Fibroblast of skin of abdomen (primary cell): ENCODE measurements at regions not wholly inside any gene's neighbourhood (a gene's known extent, or its start where the extent isn't known, plus 50 kb on each side); places are given as distances from the start of the nearest gene placed in this dataset.
"Not testable (repeated sequence)": the region's sequence is repeated elsewhere in the genome, so short reads cannot be mapped to it uniquely, and the experiment has no call there.

Experiments
- DNase-seq: peaks from one replicate; pipeline ENCODE4 v3.0.0-alpha.2; 2013

DNA sequence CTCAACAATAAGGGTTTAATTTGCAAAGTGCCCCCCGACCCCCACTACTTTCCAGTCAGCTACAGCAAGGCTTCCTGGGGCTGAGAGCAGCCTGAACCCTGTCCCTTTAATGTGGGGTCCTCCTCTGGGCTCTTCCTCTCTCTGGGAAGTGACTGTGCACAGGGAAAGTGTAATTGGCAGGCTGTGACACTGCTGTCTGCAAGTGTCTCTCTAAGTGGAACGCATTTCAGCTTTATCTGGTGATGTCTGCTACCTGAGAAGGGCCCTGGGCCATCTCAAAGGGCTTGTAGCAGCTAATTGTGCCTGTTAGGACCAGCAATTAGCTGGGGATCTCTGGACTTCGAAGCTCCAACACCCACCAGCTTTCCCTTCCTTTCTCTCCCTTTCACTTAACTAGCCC is 406.6 kb downstream of the TSHZ3 start:
- DNase-seq = no peak

GRCh38 chr19:30941591-30941990 is 407.6 kb downstream of the TSHZ3 start:
- no peak for DNase-seq

DNA sequence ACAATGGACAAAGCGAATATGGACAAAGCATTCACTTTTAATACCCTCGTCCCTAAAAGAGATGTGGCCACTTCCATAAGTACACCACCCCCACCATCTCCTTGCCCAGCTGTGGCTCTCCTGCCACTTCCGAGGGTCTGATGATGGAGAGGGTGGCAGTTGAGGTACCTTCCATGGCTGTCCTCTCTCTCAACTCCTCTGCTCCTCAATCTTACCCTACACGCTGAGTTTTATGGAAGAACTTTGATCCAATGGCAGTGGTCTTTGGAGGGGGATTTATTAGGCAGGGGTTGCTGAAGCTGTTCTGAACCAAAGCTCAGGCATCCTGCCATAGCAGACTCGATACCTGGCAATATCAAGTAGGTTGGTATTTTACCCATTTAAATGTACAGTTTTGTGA is 413.0 kb downstream of the TSHZ3 start:
- no peak for DNase-seq

DNA sequence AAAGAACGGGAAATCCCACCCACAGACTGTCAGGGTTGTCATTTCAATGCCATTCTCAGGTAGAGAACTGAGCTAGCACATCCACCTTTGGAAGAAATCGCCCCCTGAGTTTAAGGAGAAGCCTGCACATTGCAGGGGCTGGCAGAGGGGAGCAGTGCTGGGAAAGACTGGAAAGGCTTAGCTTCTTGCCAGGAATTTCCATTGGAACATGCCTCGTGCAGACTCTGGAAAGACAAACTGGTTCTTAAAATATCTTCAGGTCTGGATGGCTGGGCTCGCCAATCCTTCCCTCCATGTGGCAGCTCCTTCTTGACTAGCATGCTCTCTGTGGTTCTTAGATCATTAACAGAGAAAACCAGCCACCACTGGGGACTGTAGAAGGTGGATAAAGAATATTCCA is 414.1 kb downstream of the TSHZ3 start:
- DNase-seq = no peak

DNA sequence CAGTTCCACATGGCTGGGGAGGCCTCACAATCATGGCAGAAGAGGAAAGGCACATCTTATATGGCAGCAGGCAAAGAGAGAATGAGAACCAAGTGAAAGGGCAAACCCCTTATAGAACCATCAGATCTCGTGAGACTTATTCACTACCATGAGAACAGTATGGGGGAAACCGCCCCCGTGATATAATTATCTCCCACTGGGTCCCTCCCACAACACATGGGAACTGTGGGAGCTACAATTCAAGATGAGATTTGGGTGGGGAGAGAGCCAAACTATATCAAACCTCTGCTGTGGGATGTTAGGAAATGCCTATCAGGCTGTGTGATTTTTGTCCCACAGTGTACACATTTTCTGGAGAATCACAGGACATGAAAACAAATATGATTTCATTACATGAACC is 415.8 kb downstream of the TSHZ3 start:
- not testable (repeated sequence) for DNase-seq

DNA sequence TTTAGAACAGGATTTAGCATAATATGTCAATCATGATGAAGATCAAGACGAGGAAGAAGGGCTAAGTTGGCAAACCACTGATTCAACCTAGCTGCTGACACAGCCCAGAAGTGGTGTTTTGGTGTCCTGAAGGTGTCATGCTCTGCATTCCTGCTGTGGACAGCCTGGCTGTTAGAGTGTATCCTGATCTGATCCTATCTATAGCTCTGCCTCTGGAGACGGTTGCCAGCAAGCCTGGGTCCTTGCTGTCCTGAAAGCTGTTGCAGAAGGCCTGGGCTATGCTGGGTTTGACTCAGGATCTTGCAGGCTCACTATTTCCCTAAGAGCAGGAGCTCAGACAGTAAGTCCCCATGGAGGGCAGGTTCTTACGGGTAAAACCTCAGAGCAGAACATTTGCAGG is 416.4 kb downstream of the TSHZ3 start:
- DNase-seq = no peak

DNA sequence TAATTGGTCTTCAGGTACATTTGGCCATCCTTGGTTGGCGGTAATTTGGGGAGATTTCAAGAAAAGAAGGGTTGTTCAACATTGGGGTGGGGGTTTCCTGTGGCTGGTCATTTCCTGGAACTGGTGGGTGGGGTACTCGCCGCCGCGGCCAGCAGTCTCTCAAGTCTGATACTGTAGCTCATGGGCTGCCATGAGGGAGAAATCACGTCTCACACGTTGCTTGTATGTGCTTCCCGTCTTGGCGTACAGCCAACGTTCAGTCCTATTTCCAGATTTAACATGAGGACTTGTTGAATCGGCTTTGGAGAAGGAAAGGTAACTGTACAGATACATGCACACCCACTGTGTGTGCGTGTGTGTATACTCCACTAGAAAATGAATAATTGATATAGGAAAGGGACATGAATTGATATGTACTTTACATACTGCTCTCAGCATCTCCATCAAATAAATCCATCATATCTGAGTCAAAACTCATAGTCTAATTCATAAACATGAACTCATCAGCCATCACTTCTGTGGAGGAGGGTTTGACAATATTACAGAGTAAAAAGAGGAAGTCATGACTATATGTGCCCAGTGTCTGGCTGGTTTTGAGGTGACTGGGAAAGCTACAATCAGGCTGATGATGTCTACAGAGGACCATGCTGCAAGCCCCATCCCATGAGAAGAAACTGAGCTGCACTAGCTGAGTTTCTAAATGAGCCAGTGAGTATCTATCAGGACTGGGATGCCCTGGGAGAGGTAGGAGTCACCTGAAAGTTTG is 418.1 kb downstream of the TSHZ3 start:
- no peak for DNase-seq

DNA sequence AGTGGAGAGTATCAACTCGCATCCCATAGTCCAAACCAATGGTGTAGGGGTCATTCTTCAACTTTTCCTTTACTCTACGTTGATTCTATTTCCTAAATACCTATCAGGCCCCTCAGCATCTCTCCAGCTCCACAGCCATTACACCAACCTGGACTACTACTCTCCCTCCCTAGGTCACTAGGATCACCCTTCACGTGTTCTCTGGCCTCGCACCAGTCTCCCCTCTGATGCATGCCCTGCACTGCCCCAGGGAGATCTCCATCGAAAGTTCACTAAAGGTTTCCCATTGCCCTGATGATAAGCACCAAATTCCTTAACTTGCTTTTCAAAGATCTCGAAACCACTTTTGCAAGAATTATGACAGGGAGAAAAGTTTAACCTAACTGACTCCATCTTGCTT is 421.5 kb downstream of the TSHZ3 start:
- no peak for DNase-seq

GRCh38 chr19:30924670-30925069 is 424.6 kb downstream of the TSHZ3 start:
- no peak for DNase-seq

- no peak for DNase-seq
Measured at GRCh38 chr19:30924069-30924636, 425.1 kb downstream of the TSHZ3 start.

GRCh38 chr19:30923621-30924020 is 425.6 kb downstream of the TSHZ3 start:
- DNase-seq = no peak

DNA sequence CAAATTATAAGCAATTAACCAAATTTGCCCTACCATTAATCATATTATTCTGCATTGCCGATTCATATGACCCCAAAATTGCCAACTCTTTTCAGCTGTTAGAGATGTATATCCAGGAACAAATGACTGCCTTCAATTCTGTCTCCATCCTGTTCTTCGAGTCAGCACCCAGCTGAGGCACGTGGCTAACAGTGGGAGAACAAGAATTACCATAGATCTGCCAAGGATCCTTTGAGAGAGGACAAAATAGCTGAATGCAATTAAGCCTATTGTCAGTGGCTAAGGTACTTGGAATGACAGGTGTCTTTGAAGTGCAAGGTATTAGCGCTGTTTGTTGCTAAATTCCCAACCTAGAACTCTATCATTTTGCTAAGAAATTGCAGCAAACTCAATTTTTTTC is 426.1 kb downstream of the TSHZ3 start:
- no peak for DNase-seq

- no peak for DNase-seq
Measured at GRCh38 chr19:30920222-30920621, 429.0 kb downstream of the TSHZ3 start.

GRCh38 chr19:30919737-30920136 is 429.5 kb downstream of the TSHZ3 start:
- no peak for DNase-seq

- no peak for DNase-seq
Measured at GRCh38 chr19:30916238-30916637, 433.0 kb downstream of the TSHZ3 start.

GRCh38 chr19:30911491-30911890 is 437.7 kb downstream of the TSHZ3 start:
- DNase-seq = no peak

DNA sequence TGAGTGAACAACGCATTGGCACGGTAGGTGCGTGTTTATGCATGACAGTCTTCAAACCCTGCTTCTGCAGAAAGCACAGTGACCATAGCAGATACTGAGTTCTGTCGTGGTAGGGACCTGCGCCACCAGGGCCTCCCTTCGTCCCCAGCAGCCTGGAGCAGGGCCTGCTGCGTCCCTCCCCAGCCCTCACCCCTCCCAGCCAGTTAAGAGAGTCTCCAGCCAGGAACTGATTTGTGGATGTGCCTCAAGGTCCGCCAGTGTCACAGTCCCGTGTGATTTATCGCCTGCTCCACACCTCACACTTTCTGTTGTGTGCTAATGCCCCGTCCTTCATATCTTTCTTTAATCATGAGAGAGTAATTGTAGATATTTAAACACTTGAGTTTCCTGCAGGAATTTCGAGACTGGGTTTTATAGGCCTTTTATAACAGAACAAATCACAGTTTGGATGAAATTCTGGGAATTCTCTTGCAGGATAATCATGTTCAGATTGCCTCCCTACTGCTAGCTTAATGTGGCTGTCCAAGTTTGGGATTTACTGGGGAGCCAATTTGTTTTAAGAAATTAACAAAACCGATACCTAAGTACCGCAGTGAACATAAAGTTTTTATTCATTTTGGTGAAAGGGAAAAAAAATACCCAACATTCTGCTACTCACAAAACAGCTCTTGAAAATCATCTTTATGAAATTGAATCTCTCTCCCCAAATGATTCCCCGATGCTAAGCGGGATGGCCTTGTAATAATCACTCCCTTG is 438.6 kb downstream of the TSHZ3 start:
- DNase-seq = no peak

DNA sequence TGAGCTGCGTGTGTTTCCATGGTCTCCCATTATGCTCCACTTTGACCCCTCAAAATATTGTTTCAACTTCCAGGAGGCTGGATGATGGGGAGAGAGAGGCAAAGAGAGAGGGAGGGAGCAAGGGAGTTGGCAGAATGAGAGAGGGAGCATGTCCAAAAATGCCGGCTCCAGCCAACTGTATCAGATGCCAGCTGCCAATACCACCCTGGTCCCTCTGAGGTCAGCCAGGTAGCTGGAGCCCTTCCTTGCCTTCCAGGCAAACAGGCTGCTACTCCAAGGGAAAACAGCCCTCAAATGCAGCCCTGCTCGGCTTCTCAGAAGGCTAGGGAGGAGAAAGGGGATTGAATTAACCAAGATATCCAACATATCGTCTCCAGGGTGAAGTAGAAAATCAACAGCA is 440.0 kb downstream of the TSHZ3 start:
- DNase-seq = no peak

GRCh38 chr19:30908262-30908771 is 440.9 kb downstream of the TSHZ3 start:
- no peak for DNase-seq

DNA sequence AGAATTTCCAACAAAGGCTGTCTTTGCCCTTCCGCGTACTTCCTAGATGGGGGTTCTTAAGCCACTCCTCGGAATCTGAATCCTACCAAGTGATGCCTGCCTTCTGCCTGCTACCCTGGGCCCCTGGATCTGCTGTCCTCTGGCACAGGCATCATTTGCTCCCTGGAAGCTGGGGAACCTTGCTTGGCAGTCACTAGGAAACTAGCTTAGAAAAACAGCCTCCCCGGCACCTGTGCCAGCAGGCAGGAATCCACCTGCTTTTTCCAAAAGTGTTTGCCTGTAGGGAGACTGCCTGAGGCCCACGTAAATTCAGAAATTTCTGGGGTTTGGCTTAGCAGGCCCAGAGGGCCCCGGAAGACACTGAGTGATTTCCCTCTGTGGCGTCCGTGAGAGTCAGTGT is 442.4 kb downstream of the TSHZ3 start:
- DNase-seq = no peak

GRCh38 chr19:30900051-30900450 is 449.2 kb downstream of the TSHZ3 start:
- no peak for DNase-seq

DNA sequence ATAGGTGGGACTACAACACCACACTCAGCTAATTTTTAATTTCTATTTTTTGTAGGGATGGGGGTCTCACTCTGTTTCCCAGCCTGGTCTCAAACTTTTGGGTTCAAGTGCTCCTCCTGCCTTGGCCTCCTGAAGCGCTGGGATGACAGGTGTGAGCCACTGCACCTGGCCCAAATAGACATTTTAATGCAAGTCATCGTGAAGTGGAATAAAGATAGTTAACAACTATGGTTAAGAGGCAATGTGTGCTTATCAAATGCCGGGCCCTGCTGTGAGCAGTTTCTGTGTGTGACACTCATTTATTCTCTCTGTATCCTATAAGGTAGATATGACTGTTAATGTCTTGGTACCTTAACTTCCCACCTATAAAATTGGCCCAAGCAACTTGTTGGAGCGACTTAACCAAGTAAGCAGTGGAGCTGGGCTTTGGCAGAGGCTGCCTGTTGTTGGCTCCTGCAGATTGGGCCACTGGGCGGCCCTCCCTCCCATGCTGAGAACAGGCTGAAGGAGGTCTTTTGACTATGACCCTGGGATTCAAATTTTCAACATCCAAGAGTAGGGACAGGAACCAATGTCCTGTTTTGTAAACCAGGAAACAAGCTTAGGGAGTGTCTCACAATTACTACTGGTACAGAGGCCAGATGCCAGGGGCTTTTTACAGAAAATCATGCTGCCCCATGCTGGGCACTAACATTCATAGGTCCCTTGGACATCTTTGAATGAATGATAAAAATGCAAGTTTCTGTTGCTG is 450.7 kb downstream of the TSHZ3 start:
- DNase-seq = no peak

GRCh38 chr19:30897553-30897952 is 451.7 kb downstream of the TSHZ3 start:
- DNase-seq = no peak
